Medulla oblongata (tissue), 1 donor: ENCODE measurements at regions not wholly inside any gene's neighbourhood (a gene's known extent, or its start where the extent isn't known, plus 50 kb on each side); places are given as distances from the start of the nearest gene placed in this dataset.
"Not testable (repeated sequence)": the region's sequence is repeated elsewhere in the genome, so short reads cannot be mapped to it uniquely, and the experiment has no call there.

Experiments
- DNase-seq: peaks from one replicate; pipeline ENCODE4 v3.0.0-alpha.2; 2015; ENCODE audit errors: extremely low spot score

GRCh38 chr9:36521148-36521547 lies 51.5 kb upstream of the MELK start:
- DNase-seq: no peak

- DNase-seq: no peak
Measured at GRCh38 chr9:36517131-36517530, 55.6 kb upstream of the MELK start.

GRCh38 chr9:36504156-36504555 lies 68.5 kb upstream of the MELK start:
- DNase-seq: no peak

- DNase-seq: no peak
Measured at GRCh38 chr9:36503172-36504088, 69.3 kb upstream of the MELK start.

- DNase-seq: no peak
Measured at GRCh38 chr9:36501727-36502126, 71.0 kb upstream of the MELK start.

GRCh38 chr9:36500931-36501330 lies 71.8 kb upstream of the MELK start:
- not testable (repeated sequence) for DNase-seq

- DNase-seq: no peak
Measured at GRCh38 chr9:36499174-36499890, 73.4 kb upstream of the MELK start.

- not testable (repeated sequence) for DNase-seq
Measured at GRCh38 chr9:36493564-36493963, 79.1 kb upstream of the MELK start.

GRCh38 chr9:36492865-36493264 lies 79.8 kb upstream of the MELK start:
- DNase-seq: peak; percentile 46

- no peak for DNase-seq
Measured at GRCh38 chr9:36489453-36489852, 83.2 kb upstream of the MELK start.

GRCh38 chr9:36488389-36488756 lies 84.3 kb upstream of the MELK start:
- no peak for DNase-seq

- peak; percentile 96 for DNase-seq
Measured at GRCh38 chr9:36487482-36488388, 85.0 kb upstream of the MELK start.

GRCh38 chr9:36486933-36487481 lies 85.7 kb upstream of the MELK start:
- DNase-seq: no peak

- peak; percentile 20 for DNase-seq
Measured at GRCh38 chr9:36486329-36486932, 86.3 kb upstream of the MELK start.

- DNase-seq: peak; percentile 43
Measured at GRCh38 chr9:36485647-36486328, 85.7 kb upstream of the RNF38 start.

GRCh38 chr9:36484124-36484523 lies 84.1 kb upstream of the RNF38 start:
- no peak for DNase-seq

- peak; percentile 58 for DNase-seq
Measured at GRCh38 chr9:36479101-36479500, 79.0 kb upstream of the RNF38 start.

- no peak for DNase-seq
Measured at GRCh38 chr9:36471359-36471758, 71.3 kb upstream of the RNF38 start.

- peak; percentile 74 for DNase-seq
Measured at GRCh38 chr9:36470643-36471290, 70.7 kb upstream of the RNF38 start.

- DNase-seq: no peak
Measured at GRCh38 chr9:36463467-36463866, 63.4 kb upstream of the RNF38 start.
